ENCODE measurements at regions not wholly inside any gene's neighbourhood (a gene's known extent, or its start where the extent isn't known, plus 50 kb on each side); places are given as distances from the start of the nearest gene placed in this dataset.

GRCh38 chr1:199700551-199700950 lies 327.0 kb upstream of the NR5A2 start:
- DNase-seq (ENCODE audit: low spot score in 2 of 2), result no peak
- 73% methylated on average over 4 of the region's 4 CpGs for whole genome bisulfite sequencing
- Histone ChIP-seq H3K27me3 (no peaks in the 10 kb centered on the region), H3K4me1 (no peaks in the 10 kb centered on the region), H3K4me3 (no peak overlapping the region), H3K36me3 (no peaks in the 10 kb centered on the region), H3K27ac (no peak overlapping the region), H3K9me3 (no peaks in the 10 kb centered on the region)
- no peak for TF ChIP-seq CTCF (IDR thresholded peaks at IDR 0.05)
- no peak for TF ChIP-seq EP300 (IDR thresholded peaks at IDR 0.05)
- TF ChIP-seq POLR2AphosphoS5 (IDR thresholded peaks at IDR 0.05), result no peak
- no peak for TF ChIP-seq POLR2A (IDR thresholded peaks at IDR 0.05)

- DNase-seq (ENCODE audit: low spot score in 2 of 2), result no peak
- TF ChIP-seq POLR2A (IDR thresholded peaks at IDR 0.05), result no peak
- TF ChIP-seq POLR2AphosphoS5 (IDR thresholded peaks at IDR 0.05), result no peak
- no peak for TF ChIP-seq CTCF (IDR thresholded peaks at IDR 0.05)
- no peak for TF ChIP-seq EP300 (IDR thresholded peaks at IDR 0.05)
- H3K36me3 ChIP-seq, result no peaks in the 10 kb centered on the region
- no peak overlapping the region for H3K4me3 ChIP-seq
- no peaks in the 10 kb centered on the region for H3K4me1 ChIP-seq
- H3K27ac ChIP-seq, result no peak overlapping the region
- no peaks in the 10 kb centered on the region for H3K27me3 ChIP-seq
- no peaks in the 10 kb centered on the region for H3K9me3 ChIP-seq
- WGBS, result 83% methylated on average over 2 of the region's 2 CpGs
Measured at GRCh38 chr1:199701726-199702125, 325.8 kb upstream of the NR5A2 start.

- no peaks in the 10 kb centered on the region for H3K27me3 ChIP-seq
- H3K27ac ChIP-seq, result no peak overlapping the region
- no peaks in the 10 kb centered on the region for H3K4me1 ChIP-seq
- no peaks in the 10 kb centered on the region for H3K9me3 ChIP-seq
- DNase-seq (ENCODE audit: low spot score in 2 of 2), result no peak
- no peaks in the 10 kb centered on the region for H3K36me3 ChIP-seq
- no peak overlapping the region for H3K4me3 ChIP-seq
- TF ChIP-seq EP300 (IDR thresholded peaks at IDR 0.05), result no peak
- TF ChIP-seq CTCF (IDR thresholded peaks at IDR 0.05), result no peak
- no peak for TF ChIP-seq POLR2AphosphoS5 (IDR thresholded peaks at IDR 0.05)
- no peak for TF ChIP-seq POLR2A (IDR thresholded peaks at IDR 0.05)
Measured at GRCh38 chr1:199704231-199704630, 323.3 kb upstream of the NR5A2 start.

GRCh38 chr1:199705825-199706224 lies 321.7 kb upstream of the NR5A2 start:
- no peaks in the 10 kb centered on the region for H3K27me3 ChIP-seq
- H3K4me3 ChIP-seq, result no peak overlapping the region
- no peak overlapping the region for H3K27ac ChIP-seq
- no peaks in the 10 kb centered on the region for H3K4me1 ChIP-seq
- no peak for DNase-seq (ENCODE audit: low spot score in 2 of 2)
- TF ChIP-seq POLR2A (IDR thresholded peaks at IDR 0.05) (no peak), EP300 (IDR thresholded peaks at IDR 0.05) (no peak), POLR2AphosphoS5 (IDR thresholded peaks at IDR 0.05) (no peak)
- H3K9me3 ChIP-seq, result peaks cover 8% of the 10 kb centered on the region
- H3K36me3 ChIP-seq, result no peaks in the 10 kb centered on the region

- WGBS, result 82% methylated on average over 5 of the region's 5 CpGs
- Histone ChIP-seq H3K27ac (no peak overlapping the region), H3K4me1 (no peaks in the 10 kb centered on the region)
Measured at GRCh38 chr1:199706826-199707606, 320.5 kb upstream of the NR5A2 start.

More at GRCh38 chr1:199706826-199707606, 320.5 kb upstream of the NR5A2 start:
- Histone ChIP-seq H3K36me3 (no peaks in the 10 kb centered on the region), H3K4me3 (no peak overlapping the region), H3K9me3 (peaks cover 15% of the 10 kb centered on the region), H3K27me3 (no peaks in the 10 kb centered on the region)
- no peak for TF ChIP-seq CTCF (IDR thresholded peaks at IDR 0.05)
- TF ChIP-seq POLR2A (IDR thresholded peaks at IDR 0.05), result no peak
- TF ChIP-seq POLR2AphosphoS5 (IDR thresholded peaks at IDR 0.05), result no peak
- no peak for TF ChIP-seq EP300 (IDR thresholded peaks at IDR 0.05)
- no peak for DNase-seq (ENCODE audit: low spot score in 2 of 2)

All from suprapubic skin (tissue), 4 donors.